ENCODE measurements at regions not wholly inside any gene's neighbourhood (a gene's known extent, or its start where the extent isn't known, plus 50 kb on each side); places are given as distances from the start of the nearest gene placed in this dataset.

DNA sequence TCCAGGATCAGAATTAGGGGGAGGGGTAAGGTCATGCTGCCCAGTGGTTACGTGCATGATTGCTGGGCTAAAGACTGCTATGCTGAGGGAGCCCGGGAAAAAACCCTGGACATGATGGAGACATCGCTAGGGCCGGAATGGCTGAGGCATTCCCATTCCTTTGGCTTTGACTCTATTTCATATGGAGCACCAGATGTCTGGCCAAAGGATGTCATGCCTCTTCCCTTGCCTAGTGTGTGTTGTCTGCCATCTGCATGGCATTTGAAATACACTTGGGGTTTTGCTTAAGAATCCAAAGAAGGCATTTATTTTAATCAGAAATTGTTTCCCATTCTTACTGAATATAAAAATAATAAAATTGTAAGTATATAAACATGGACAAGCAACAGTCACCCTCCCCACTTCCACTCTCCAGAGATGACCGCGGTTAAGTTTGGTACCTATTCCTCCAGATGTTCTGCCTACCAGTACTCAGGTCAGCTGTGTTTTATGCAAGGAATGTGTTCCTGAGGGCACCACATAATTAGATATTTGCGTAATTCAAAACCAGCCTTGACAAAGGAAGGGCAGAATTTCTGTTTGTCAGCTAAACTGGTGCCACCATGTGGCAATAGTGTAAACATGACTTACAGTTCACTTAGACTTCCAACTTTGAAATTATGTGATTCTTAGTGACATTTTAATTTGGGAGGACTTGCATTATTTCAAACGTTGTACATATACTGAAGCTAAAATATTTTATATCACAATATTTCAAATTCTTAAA lies 105.9 kb downstream of the CT47B1 start:
- TF ChIP-seq, protein P1, sequence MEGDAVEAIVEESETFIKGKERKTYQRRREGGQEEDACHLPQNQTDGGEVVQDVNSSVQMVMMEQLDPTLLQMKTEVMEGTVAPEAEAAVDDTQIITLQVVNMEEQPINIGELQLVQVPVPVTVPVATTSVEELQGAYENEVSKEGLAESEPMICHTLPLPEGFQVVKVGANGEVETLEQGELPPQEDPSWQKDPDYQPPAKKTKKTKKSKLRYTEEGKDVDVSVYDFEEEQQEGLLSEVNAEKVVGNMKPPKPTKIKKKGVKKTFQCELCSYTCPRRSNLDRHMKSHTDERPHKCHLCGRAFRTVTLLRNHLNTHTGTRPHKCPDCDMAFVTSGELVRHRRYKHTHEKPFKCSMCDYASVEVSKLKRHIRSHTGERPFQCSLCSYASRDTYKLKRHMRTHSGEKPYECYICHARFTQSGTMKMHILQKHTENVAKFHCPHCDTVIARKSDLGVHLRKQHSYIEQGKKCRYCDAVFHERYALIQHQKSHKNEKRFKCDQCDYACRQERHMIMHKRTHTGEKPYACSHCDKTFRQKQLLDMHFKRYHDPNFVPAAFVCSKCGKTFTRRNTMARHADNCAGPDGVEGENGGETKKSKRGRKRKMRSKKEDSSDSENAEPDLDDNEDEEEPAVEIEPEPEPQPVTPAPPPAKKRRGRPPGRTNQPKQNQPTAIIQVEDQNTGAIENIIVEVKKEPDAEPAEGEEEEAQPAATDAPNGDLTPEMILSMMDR (IDR thresholded peaks at IDR 0.05; ENCODE audit: low read depth, low read length, missing control alignments), result peak; percentile 25
- H3K4me3 ChIP-seq (replicated peaks; ENCODE audit: low read depth, low read length), result no peak overlapping the region
- no peak for DNase-seq (ENCODE audit: extremely low read depth, low read depth)

DNA sequence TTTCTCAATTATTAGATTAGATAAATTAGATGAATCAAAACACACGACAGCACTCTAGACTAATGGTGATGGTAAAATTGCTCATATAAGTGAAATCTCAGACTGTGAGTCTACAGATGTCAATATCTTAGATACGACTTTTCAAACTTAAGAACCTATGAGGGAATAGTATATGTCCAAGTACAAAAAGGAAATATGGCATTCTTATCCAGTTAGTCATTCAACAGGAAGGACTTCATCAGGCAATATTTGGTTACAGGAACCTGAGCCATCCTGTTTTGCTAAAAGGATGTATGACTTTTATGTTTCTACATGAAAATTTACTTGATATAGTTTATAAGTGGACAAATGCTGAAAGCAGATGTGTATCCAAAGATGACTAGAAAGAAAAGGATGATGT lies 107.0 kb downstream of the CT47B1 start:
- no peak overlapping the region for H3K4me3 ChIP-seq (replicated peaks; ENCODE audit: low read depth, low read length)
- DNase-seq (ENCODE audit: extremely low read depth, low read depth), result no peak

DNA sequence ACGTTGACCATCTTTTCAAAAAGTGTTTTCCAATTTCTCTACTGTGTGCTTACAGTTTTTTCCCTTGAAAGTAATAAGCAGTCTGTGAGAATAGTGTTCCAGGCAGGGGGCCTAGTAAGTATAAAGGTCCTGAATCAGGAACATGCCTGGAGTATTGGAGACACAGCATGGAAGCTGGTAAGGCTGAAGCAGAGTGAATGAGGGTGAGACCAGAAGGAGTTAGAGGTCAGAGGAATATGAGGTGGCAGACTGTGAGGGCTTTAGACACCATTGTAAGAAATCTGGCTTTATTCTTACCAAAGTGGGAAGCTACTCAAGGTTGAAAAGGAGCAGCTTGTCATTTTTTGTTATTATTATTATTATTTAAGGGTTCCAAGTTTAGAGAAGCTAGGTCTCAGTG lies 107.4 kb downstream of the CT47B1 start:
- DNase-seq (ENCODE audit: extremely low read depth, low read depth), result no peak
- H3K4me3 ChIP-seq (replicated peaks; ENCODE audit: low read depth, low read length), result no peak overlapping the region
- TF ChIP-seq, protein P1 (IDR thresholded peaks at IDR 0.05; ENCODE audit: low read depth, low read length, missing control alignments), result no peak

More for the DNA sequence above, 107.0 kb downstream of the CT47B1 start:
- TF ChIP-seq, protein P1 (IDR thresholded peaks at IDR 0.05; ENCODE audit: low read depth, low read length, missing control alignments), result no peak

DNA sequence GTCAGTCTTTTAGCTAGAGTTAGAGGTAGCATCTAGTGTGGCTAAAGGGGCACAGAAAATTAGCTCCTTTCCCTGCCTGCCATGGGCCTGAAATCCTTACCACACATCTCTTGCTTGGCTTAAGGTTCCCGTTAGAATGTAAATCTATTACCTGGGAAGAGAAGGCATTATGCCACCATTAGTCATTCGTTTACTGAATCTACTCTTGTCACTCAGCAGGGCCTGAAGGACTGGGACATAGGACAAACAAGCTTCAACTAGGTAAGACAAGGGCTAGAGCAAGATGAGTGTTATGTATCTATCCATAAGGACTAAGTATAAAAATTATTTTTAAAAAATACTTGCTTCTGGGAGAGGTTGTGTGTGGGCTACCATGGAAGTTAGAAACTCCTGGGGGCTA lies 112.4 kb downstream of the CT47B1 start:
- no peak overlapping the region for H3K4me3 ChIP-seq (replicated peaks; ENCODE audit: low read depth, low read length)
- TF ChIP-seq, protein P1 (IDR thresholded peaks at IDR 0.05; ENCODE audit: low read depth, low read length, missing control alignments), result no peak
- DNase-seq (ENCODE audit: extremely low read depth, low read depth), result no peak

DNA sequence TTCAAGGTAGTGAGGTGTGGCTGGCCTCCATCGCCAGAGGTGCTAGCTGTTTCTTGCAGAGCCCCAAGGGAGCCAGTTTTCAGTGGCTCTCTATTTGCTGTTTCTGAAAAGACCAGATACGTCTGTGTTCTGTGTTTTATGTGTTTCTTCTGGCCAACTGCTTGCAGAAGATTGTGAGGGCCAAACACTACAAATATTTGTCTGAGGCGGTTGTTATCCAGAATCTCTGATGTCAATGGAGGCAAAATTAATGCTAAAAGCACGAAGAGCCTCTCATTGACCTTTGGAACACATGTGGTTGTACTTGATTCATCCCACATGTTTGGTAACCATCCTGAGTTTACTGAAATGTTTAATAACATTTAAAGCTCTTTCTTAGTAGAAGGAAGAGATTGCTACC lies 113.9 kb downstream of the CT47B1 start:
- DNase-seq (ENCODE audit: extremely low read depth, low read depth), result peak; percentile 77
- TF ChIP-seq, protein P1 (IDR thresholded peaks at IDR 0.05; ENCODE audit: low read depth, low read length, missing control alignments), result no peak
- H3K4me3 ChIP-seq (replicated peaks; ENCODE audit: low read depth, low read length), result no peak overlapping the region

DNA sequence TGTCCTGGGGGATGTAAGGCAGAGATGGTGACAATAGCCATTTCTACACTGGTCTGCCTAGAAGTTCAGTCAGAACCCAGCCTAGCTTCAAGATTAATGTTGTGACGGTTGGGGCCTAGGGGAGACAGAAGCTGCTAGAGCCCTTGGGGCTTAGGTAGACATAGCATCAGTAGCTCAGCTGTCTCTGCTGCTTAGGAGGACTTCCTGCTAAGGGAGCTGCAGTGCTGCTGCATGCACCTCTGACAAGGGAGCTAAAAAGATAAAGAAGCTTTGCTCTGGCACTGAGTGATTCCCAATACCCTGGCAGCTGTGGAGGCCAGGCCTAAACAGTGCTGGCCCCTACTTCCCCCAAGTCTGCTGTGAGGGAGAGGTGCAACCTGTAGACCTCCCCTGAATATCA lies 116.0 kb downstream of the CT47B1 start:
- no peak overlapping the region for H3K4me3 ChIP-seq (replicated peaks; ENCODE audit: low read depth, low read length)
- no peak for DNase-seq (ENCODE audit: extremely low read depth, low read depth)
- TF ChIP-seq, protein P1 (IDR thresholded peaks at IDR 0.05; ENCODE audit: low read depth, low read length, missing control alignments), result no peak
